Urinary bladder (tissue), 3 donors: ENCODE measurements at regions not wholly inside any gene's neighbourhood (a gene's known extent, or its start where the extent isn't known, plus 50 kb on each side); places are given as distances from the start of the nearest gene placed in this dataset.

ENCODE experiments used
- DNase-seq: peaks from one replicate; pipeline ENCODE4 v3.0.0-alpha.2; 2015; ENCODE audit errors: extremely low spot score
- H3K27ac ChIP-seq: one replicate; pipeline ENCODE4 v1.5.1; 2013; ENCODE audit warnings: low read depth, mild to moderate bottlenecking, moderate library complexity
- H3K36me3 ChIP-seq: one replicate; pipeline ENCODE4 v1.6.1; 2013; ENCODE audit warnings: mild to moderate bottlenecking, moderate library complexity; ENCODE audit not compliant: insufficient read depth
- H3K4me1 ChIP-seq: one replicate; pipeline ENCODE4 v1.6.1; 2013; ENCODE audit warnings: mild to moderate bottlenecking, moderate library complexity; ENCODE audit not compliant: insufficient read depth
- H3K4me3 ChIP-seq: one replicate; pipeline ENCODE4 v1.5.1; 2013; ENCODE audit warnings: low read depth, low read length
- WGBS: extraction: QIAGEN DNeasy Blood & Tissue Kit; methylation state at CpG from one replicate; pipeline ENCODE4 v1.1.7; 2013; 5-methylcytosine and 5-hydroxymethylcytosine counted together
- donor health status: healthy with polysubstance abuse.
- donor health status: healthy.

DNA sequence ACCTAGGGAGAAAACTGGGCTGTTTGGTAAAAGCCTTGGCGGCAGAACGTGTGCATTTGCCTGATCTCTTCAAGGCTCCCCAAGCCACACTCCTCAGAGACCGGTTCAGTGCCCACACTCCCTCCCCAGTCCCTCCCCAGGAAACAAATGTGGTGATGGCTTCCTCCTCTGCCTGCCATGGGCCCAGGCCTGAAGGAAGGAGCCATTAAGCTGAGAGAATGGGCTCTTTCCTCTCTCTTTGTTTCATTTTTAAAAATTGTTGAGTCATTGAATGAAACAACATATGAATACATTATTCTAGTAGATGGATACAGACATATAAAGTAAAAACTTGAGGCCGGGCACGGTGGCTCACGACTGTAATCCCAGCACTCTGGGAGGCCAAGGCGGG is 50.6 kb upstream of the YWHAQ start:
- Histone ChIP-seq H3K36me3 (no peaks in the 10 kb centered on the region), H3K4me1 (no peaks in the 10 kb centered on the region), H3K27ac (no peak overlapping the region), H3K4me3 (no peak overlapping the region)
- 81% methylated on average over 7 of the region's 7 CpGs for WGBS
- DNase-seq, result no peak

DNA sequence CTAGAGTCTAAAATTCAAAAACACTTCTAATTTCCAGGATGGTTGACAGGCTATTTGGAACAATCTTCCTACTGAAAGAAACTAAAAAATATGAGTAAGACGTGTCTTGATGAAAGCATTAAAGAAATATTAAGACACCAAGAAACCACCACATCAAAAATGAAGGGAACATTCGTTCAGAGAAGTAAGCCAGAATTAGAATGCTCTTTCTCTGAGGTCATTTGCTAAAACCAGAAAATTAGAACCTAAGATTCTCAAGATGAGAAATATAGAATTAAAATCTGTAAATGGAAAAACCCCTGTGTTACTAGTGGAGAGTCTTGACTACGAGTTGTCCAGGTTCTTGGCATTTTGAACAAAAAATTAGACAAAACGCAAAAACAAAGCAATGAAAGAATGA is 54.8 kb upstream of the YWHAQ start:
- Histone ChIP-seq H3K27ac (no peak overlapping the region), H3K36me3 (no peaks in the 10 kb centered on the region), H3K4me3 (no peak overlapping the region), H3K4me1 (no peaks in the 10 kb centered on the region)
- DNase-seq, result no peak
- WGBS, result 91% methylated on average over 4 of the region's 4 CpGs

DNA sequence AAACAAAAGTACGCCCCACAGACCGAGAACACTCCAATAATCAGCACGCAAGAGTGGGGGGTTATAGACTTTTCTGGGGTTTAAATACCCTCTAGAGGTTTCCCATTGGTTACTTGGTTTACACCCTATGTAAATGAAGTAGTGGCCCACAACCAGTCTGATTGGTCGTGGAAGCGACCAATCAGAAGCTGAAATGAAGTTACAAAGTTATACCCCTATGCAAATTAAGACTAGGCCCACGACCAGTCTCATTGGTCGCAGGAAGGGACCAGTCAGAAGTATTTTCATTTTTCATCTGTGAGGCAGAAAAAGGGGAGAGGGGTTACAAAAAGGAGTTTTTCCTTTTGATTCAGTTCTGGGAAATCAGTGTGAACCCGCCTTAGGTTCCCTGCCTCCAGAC is 55.3 kb upstream of the YWHAQ start:
- WGBS, result 95% methylated on average over 8 of the region's 8 CpGs
- Histone ChIP-seq H3K4me3 (no peak overlapping the region), H3K4me1 (no peaks in the 10 kb centered on the region), H3K36me3 (no peaks in the 10 kb centered on the region), H3K27ac (no peak overlapping the region)
- DNase-seq, result no peak

DNA sequence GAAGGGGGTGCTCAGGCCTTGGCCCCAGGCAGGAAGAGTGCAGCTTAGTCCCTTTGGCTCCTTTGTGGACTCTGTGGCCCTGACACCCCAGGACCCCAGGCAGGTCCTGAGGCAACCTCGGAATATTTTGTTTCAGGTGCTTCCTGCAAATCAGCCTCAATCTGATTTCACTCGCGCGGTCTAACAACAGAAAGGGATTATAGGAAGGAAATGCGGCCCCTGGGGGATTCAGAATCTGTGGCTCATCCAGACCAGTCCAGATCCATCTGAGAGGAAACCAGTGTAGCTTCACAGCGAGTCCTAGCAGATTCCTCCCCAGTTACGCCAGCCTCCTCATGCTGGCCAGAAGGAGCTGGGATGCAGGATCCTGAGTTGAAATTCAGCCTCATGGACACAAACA is 59.5 kb upstream of the YWHAQ start:
- no peaks in the 10 kb centered on the region for H3K4me1 ChIP-seq
- no peak overlapping the region for H3K4me3 ChIP-seq
- no peaks in the 10 kb centered on the region for H3K36me3 ChIP-seq
- DNase-seq, result no peak
- H3K27ac ChIP-seq, result no peak overlapping the region
- 82% methylated on average over 7 of the region's 7 CpGs for WGBS

DNA sequence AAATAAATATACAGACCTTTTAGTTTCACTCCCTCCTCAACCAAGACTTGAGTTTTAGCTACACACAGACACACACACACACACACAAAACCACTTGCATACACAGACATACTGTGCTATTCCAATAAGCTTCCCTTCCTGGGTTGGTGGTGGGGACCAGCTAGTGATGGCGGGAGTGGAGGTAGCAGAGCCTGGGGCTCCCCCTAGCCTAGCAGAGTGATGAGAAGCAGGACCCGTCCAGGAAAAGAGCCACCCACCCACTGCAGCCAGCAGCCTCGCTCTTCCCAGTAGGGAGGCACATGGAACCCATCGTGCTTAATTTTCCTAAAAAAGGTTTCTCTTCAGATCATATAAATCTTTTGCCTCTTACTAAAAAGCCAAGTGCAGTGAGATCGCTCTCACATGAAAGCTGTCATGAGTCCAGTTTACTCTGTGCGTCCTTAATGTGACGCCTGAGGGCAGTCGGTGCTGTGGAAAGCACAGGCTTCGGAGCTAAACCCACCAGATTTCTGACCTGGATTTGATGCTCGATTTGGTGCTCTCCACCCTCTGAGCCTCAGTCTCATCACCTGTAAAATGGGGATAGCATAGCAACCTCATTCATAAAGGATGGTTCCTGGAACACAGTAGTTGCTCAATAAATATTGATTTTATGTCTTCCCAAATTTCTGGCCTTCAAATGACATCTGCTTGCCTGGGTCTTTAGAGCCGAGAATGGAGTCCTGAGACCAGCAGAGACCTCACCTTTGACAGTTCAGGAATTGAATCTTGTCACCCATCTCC is 60.1 kb upstream of the YWHAQ start:
- no peaks in the 10 kb centered on the region for H3K36me3 ChIP-seq
- DNase-seq, result no peak
- H3K4me3 ChIP-seq, result no peak overlapping the region
- no peaks in the 10 kb centered on the region for H3K4me1 ChIP-seq
- WGBS, result 95% methylated on average over 11 of the region's 11 CpGs
- H3K27ac ChIP-seq, result no peak overlapping the region

DNA sequence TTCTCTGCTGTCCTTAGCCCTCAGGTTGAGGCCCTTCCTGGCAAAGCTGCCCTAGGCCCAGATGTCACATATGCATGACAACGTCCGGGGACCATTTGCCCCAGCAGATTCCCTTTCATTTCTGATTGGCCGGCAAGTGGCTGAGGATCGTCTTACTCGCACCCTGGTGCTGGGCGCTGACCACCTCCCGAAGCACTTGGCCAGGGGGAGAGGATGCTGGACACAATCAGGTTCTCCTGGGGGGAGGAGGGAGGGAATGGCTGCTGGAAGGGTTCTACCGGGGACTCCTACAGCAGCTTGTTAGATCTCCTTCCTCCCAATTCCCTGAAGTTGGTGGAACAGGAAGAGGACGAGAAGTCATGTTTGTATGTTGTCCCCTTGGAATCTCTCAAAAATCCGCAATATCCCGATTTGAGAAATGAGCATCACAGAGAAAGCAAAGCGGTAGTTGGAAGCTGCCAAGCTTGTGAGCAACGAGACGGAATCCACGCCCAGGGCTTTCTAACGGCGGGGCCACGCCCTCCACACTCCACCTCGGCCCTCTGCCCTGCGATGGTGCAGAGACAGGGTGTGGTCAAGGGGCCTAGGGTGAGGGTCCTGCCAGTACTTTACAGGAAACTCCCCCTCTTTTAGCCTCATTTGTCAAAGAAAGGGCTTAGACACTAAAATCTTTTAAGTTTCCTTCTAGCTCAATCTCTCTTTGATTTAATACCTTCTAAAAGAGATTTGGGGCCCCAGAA is 61.8 kb upstream of the YWHAQ start:
- no peak overlapping the region for H3K27ac ChIP-seq
- H3K4me1 ChIP-seq, result no peaks in the 10 kb centered on the region
- H3K4me3 ChIP-seq, result no peak overlapping the region
- WGBS, result 45% methylated on average over 20 of the region's 20 CpGs
- H3K36me3 ChIP-seq, result no peaks in the 10 kb centered on the region
- DNase-seq, result no peak

DNA sequence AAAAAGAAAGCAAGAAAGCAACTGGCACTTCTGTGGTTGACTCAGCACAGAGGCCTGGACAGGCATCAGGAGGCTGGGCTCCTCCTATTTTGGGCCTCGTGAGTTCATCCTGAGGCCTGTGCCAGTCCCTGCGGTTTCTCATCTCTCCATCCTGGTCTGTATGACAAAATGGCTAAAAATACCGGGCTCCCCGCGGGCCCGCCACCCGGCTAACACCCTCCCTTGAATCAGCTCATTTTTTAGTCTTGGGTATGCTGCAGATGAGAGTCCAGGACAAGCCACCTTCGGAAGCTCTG is 62.3 kb upstream of the YWHAQ start:
- H3K4me3 ChIP-seq, result no peak overlapping the region
- H3K27ac ChIP-seq, result no peak overlapping the region
- no peaks in the 10 kb centered on the region for H3K36me3 ChIP-seq
- WGBS, result 45% methylated on average over 8 of the region's 8 CpGs
- H3K4me1 ChIP-seq, result no peaks in the 10 kb centered on the region
- DNase-seq, result no peak

DNA sequence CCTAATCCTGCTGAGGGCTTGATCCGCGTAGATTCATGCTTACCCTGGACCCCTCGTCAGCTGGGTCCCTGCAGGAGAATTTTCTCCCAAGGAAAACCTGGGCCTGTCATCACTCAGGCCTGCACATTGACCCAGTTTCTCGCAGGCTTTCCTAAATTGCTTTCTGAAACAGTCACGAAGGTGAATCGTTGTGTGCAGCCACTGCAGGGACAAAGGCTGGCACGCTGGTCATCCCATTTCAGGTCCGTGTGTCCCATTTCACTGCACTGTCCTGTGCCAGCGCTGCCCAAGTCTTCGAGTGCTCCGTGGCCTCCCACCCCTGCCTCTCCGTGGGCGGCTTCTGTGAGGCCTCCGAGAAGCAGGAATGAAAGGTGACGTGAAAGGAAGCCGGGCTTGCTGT is 62.8 kb upstream of the YWHAQ start:
- H3K4me3 ChIP-seq, result no peak overlapping the region
- H3K36me3 ChIP-seq, result no peaks in the 10 kb centered on the region
- H3K27ac ChIP-seq, result no peak overlapping the region
- WGBS, result 95% methylated on average over 16 of the region's 16 CpGs
- no peak for DNase-seq
- no peaks in the 10 kb centered on the region for H3K4me1 ChIP-seq

DNA sequence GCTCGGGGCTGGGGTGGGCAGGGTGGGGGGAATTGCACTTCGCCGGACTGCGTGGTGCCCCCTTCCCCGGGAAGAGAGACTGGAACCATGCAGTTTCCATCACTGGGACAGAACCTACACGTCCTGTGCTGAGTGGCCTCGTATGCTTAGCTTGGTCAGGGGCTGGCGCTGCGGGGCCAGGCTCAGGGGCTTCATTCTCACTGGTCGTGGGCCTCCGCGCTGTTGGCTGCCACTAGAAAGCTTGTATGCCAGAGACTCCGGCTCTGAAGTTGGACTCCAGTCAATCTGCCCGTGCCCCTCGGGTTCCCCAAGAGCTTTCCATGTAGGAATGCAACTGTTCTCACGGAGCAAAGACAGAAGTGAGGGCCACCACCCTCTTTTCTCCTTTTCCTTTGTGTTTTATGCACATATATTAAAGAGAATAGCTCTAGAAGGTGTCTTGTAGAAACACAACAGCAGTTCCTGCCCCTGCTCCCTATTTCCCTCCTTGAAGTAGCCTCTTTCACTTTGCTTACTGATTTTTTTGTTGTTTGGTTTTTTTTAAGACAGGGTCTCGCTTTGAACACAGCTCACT is 64.0 kb upstream of the YWHAQ start:
- 90% methylated on average over 17 of the region's 17 CpGs for WGBS

DNA sequence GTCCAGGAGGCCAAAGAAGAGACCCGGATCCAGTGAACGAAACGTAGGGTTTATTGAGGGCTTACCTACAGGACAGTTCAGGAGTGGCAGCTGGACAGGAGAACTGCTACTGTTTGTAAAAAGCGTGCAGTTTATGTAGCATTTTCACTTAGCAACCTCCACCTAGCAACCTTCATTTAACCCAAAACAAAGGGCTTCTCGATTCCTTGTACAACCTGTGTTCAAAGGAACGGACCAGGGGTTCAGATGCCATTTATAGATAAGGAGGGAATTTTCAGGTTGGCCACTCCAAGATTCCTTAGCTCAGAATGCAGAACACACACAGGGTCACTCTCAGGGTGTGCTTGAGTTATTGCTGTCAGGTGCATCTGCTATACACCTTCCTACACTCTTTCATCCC is 65.1 kb upstream of the YWHAQ start:
- no peak for DNase-seq
- 85% methylated on average over 6 of the region's 6 CpGs for WGBS
- no peaks in the 10 kb centered on the region for H3K4me1 ChIP-seq
- no peak overlapping the region for H3K27ac ChIP-seq
- H3K36me3 ChIP-seq, result no peaks in the 10 kb centered on the region
- no peak overlapping the region for H3K4me3 ChIP-seq

More for the DNA sequence above, 64.0 kb upstream of the YWHAQ start:
- no peaks in the 10 kb centered on the region for H3K4me1 ChIP-seq
- no peak overlapping the region for H3K4me3 ChIP-seq
- DNase-seq, result no peak
- H3K36me3 ChIP-seq, result no peaks in the 10 kb centered on the region
- H3K27ac ChIP-seq, result no peak overlapping the region

DNA sequence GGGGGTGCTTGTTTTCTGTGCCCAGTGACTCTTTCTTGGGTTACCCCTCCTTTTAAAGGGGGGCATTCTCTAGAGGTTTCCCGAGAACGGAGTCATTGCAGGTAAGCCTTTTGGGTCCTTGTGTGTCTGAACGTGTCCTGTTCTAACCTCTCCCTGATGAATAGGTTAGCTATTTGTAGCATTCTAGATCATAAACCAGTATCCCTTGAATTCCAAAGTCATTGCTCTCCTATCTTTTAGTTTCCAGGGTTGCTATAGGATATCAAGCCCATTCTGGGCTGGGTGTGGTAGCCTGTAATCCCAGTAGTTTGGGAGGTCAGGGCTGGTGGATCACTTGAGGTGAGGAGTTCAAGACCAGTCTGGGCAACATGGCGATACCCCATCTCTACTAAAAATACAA is 65.9 kb upstream of the YWHAQ start:
- Histone ChIP-seq H3K27ac (no peak overlapping the region), H3K36me3 (no peaks in the 10 kb centered on the region), H3K4me3 (no peak overlapping the region), H3K4me1 (no peaks in the 10 kb centered on the region)
- DNase-seq, result no peak
- WGBS, result 93% methylated on average over 4 of the region's 4 CpGs

DNA sequence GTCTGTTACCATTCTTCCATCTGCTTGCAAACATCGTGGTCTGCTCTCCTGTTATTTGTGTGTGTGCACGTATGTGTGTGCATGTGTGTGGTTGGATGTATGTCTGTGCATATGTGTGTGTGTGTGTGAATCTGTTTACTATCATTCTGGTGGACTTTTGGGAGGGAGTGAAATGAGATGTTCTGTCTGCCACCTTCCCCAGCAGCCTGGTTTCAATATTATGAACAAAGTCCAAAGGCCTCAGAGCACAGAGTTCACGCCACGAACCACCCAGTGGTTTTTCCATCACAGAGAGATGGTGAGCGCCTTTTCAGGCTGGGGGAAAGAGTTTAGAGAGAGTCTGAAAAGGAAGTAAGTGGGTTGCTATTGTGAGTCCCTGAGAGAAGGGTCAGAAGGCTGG is 67.1 kb upstream of the YWHAQ start:
- Histone ChIP-seq H3K36me3 (no peaks in the 10 kb centered on the region), H3K4me3 (no peak overlapping the region), H3K4me1 (no peaks in the 10 kb centered on the region), H3K27ac (no peak overlapping the region)
- WGBS, result 82% methylated on average over 5 of the region's 5 CpGs
- no peak for DNase-seq

DNA sequence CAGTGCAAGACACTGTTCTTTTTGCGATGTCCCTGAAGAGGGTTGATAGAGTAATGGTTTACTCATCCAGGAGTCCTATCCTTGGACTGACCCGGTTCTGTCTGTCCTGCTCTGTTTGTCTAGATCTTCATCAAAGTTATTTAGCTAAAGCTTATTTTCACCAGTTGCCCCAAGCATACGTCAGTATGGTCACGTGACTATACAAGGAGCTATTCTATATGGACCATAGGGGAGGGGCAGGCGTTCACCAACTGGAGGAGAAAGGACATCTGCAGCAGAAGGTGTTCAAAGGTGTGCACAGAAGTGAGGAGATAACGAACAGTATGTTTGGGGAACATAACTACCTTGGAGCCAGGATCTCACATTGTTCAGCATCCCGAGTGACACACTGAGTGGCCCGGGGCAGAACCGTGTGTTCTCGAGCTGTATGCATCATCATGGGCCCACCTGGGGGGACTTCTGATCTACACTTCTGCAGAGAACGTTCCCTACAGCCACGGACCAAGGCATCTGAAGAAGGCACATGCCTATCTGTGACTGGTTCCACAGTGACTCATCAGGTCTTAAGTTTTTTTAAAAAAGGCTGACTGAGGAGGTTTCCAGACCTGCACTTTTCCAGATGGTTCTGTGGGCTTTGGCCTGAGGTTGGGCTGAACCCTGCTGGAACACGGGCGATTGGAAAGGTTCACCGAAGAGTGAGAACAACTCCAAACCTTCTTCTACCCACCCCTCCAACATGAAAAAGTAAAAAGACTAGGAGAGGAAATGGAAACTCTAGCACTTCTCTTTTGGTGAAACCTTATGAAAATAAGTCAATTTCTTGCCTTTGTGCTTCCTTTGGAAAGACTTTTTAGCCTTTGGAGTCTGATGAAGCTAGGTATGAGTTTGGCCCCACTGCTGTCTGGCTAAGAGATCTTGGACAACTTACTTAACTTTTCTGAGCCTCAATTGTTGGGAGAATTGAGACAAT is 68.6 kb upstream of the YWHAQ start:
- no peak for DNase-seq
- H3K4me3 ChIP-seq, result no peak overlapping the region
- H3K36me3 ChIP-seq, result no peaks in the 10 kb centered on the region
- H3K27ac ChIP-seq, result no peak overlapping the region
- 89% methylated on average over 15 of the region's 15 CpGs for WGBS
- H3K4me1 ChIP-seq, result no peaks in the 10 kb centered on the region
